ENCODE measurements at regions not wholly inside any gene's neighbourhood (a gene's known extent, or its start where the extent isn't known, plus 50 kb on each side); places are given as distances from the start of the nearest gene placed in this dataset.
"Not testable (repeated sequence)": the region's sequence is repeated elsewhere in the genome, so short reads cannot be mapped to it uniquely, and the experiment has no call there.

GRCh38 chr9:85880507-85880906, 60.4 kb upstream of the NAA35 start:
- not testable (repeated sequence) for TF ChIP-seq CTCF, POLR2A (IDR thresholded peaks at IDR 0.05)

All from adrenal gland (tissue), 5 donors.